A673 (cell line): ENCODE measurements at regions not wholly inside any gene's neighbourhood (a gene's known extent, or its start where the extent isn't known, plus 50 kb on each side); places are given as distances from the start of the nearest gene placed in this dataset.

Experiments
- BruUV-seq: library from RNA; stranded (reverse); fragments of 400-500 nt; replicated peaks from 2 replicates; lab custom pipeline; 2021; lab: Mats Ljungman, UMichigan
- CTCF ChIA-PET: fragments of 300-600 bp; sonication (Branson Sonifier 250); formaldehyde crosslinking; loops from one replicate; lab custom pipeline; 2022; ENCODE audit warnings: antibody characterized with exemption; lab: Charles Lee
- POLR2A ChIA-PET: fragments of 300-600 bp; sonication (Branson Sonifier 250); formaldehyde crosslinking; loops from one replicate; lab custom pipeline; 2022; ENCODE audit warnings: antibody characterized with exemption; ENCODE audit not compliant: low non-redundant PET; lab: Charles Lee
- DNase-seq: peaks from one replicate; pipeline ENCODE4 v3.0.0-alpha.2; 2015; ENCODE audit warnings: low spot score
- H3K27ac ChIP-seq: fragments of 200-600 bp; sonication (generic); 2 replicates; pipeline ENCODE4 v1.5.1; 2016; ENCODE audit warnings: mixed run types, low read depth, mild to moderate bottlenecking, mixed read lengths, antibody characterized with exemption, low read length; ENCODE audit not compliant: poor library complexity, severe bottlenecking
- H3K27me3 ChIP-seq: fragments of 200-600 bp; sonication (generic); replicated peaks from 2 replicates; pipeline ENCODE4 v1.6.1; 2017; ENCODE audit warnings: mixed run types, low read depth, mild to moderate bottlenecking, mixed read lengths, antibody characterized with exemption, low read length; ENCODE audit not compliant: insufficient read depth, poor library complexity
- H3K36me3 ChIP-seq: fragments of 200-600 bp; sonication (generic); 2 replicates; pipeline ENCODE4 v1.6.1; 2016; ENCODE audit warnings: mixed run types, mild to moderate bottlenecking, mixed read lengths, antibody characterized with exemption, low read length; ENCODE audit not compliant: insufficient read depth, poor library complexity, severe bottlenecking
- H3K4me1 ChIP-seq: fragments of 200-600 bp; sonication (generic); 2 replicates; pipeline ENCODE4 v1.6.1; 2017; ENCODE audit warnings: mixed run types, mild to moderate bottlenecking, mixed read lengths, antibody characterized with exemption, low read length; ENCODE audit not compliant: insufficient read depth, poor library complexity, severe bottlenecking
- H3K4me3 ChIP-seq: fragments of 200-600 bp; sonication (generic); 2 replicates; pipeline ENCODE4 v1.5.1; 2016; ENCODE audit warnings: low read depth, mixed run types, mild to moderate bottlenecking, mixed read lengths, low read length; ENCODE audit not compliant: poor library complexity, severe bottlenecking
- H3K9me3 ChIP-seq: fragments of 200-600 bp; sonication (generic); 2 replicates; pipeline ENCODE4 v1.6.1; 2016; ENCODE audit warnings: mixed run types, low read depth, mild to moderate bottlenecking, mixed read lengths, antibody characterized with exemption, low read length; ENCODE audit not compliant: poor library complexity, severe bottlenecking
- CTCF ChIP-seq: fragments of 300-800, 200-600 bp; sonication (generic); conservative IDR thresholded peaks from 2 replicates; pipeline ENCODE4 v1.5.1; 2017; ENCODE audit warnings: low read depth, mild to moderate bottlenecking, antibody characterized with exemption, low read length, moderate library complexity, mixed read lengths
- EZH2 ChIP-seq: fragments of 200-600 bp; sonication (generic); IDR thresholded peaks from 2 replicates; pipeline ENCODE4 v1.6.1; 2017; ENCODE audit warnings: borderline replicate concordance, low read depth, mild to moderate bottlenecking, mixed read lengths, antibody characterized with exemption, low read length; ENCODE audit not compliant: poor library complexity, severe bottlenecking
- intact Hi-C: fragments of 100-400 bp; cut with micrococcal nuclease; formaldehyde crosslinking; loops from one replicate; pipeline ENCODE4 v1.10.0; 2022; ENCODE audit not compliant: unreplicated experiment

GRCh38 chr11:79668575-79668974 lies 227.7 kb upstream of the TENM4 start:
- BruUV-seq, result no TSS peak
- Histone ChIP-seq H3K4me1 (no peaks in the 10 kb centered on the region), H3K36me3 (no peaks in the 10 kb centered on the region), H3K27me3 (no peaks in the 10 kb centered on the region), H3K4me3 (no peak overlapping the region), H3K27ac (no peak overlapping the region), H3K9me3 (no peaks in the 10 kb centered on the region)
- CTCF ChIA-PET, result no interaction called here
- DNase-seq, result no peak
- TF ChIP-seq CTCF (no peak), EZH2 (no peak)
- intact Hi-C loops, result no loop called here
- POLR2A ChIA-PET, result no interaction called here

- CTCF ChIA-PET, result no interaction called here
- Histone ChIP-seq H3K36me3 (no peaks in the 10 kb centered on the region), H3K27ac (no peak overlapping the region), H3K9me3 (no peaks in the 10 kb centered on the region), H3K4me3 (no peak overlapping the region), H3K27me3 (no peaks in the 10 kb centered on the region), H3K4me1 (no peaks in the 10 kb centered on the region)
- POLR2A ChIA-PET, result no interaction called here
- no peak for DNase-seq
- TF ChIP-seq EZH2 (no peak), CTCF (no peak)
- no TSS peak for BruUV-seq
- intact Hi-C loops, result no loop called here
Measured at GRCh38 chr11:79667380-79667779, 226.6 kb upstream of the TENM4 start.

GRCh38 chr11:79663017-79663416 lies 222.2 kb upstream of the TENM4 start:
- H3K9me3 ChIP-seq, result no peaks in the 10 kb centered on the region
- CTCF ChIA-PET, result no interaction called here

More at GRCh38 chr11:79663017-79663416, 222.2 kb upstream of the TENM4 start:
- no TSS peak for BruUV-seq
- Histone ChIP-seq H3K36me3 (no peaks in the 10 kb centered on the region), H3K4me1 (no peaks in the 10 kb centered on the region), H3K27me3 (no peaks in the 10 kb centered on the region), H3K27ac (no peak overlapping the region), H3K4me3 (no peak overlapping the region)
- POLR2A ChIA-PET, result no interaction called here
- DNase-seq, result no peak
- intact Hi-C loops, result no loop called here
- TF ChIP-seq CTCF, result no peak
